SW 1271 (cell line): ENCODE measurements at regions not wholly inside any gene's neighbourhood (a gene's known extent, or its start where the extent isn't known, plus 50 kb on each side); places are given as distances from the start of the nearest gene placed in this dataset.
A peak's percentile ranks its signal among the peaks of the same experiment; 100 is the strongest.
"Not testable (repeated sequence)": the region's sequence is repeated elsewhere in the genome, so short reads cannot be mapped to it uniquely, and the experiment has no call there.

ENCODE experiments used
- DNase-seq, 2 experiments: peaks; one replicate each; lab custom pipeline; 2025; lab: John Stamatoyannopoulos, UW

DNA sequence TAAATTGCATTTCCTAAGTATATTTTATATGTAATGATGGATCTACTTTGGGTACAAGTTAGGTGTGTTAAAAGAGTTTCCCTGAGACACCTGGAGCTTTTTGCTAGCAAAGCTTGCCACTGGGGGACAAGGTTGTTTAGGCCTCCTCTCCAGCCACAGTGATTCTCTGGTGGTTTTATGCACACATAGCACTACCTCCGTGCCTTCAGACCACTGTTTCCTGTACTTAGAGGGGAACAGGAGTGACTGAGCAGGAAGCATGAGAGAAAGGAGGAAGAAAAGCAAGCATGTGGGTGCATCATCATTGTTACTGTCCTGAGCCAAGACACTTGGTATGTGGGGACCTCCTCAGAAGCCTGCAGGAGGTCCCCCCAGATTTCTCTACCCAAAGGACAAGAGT is 272.1 kb downstream of the RASEF start:
- DNase-seq, result no peak

DNA sequence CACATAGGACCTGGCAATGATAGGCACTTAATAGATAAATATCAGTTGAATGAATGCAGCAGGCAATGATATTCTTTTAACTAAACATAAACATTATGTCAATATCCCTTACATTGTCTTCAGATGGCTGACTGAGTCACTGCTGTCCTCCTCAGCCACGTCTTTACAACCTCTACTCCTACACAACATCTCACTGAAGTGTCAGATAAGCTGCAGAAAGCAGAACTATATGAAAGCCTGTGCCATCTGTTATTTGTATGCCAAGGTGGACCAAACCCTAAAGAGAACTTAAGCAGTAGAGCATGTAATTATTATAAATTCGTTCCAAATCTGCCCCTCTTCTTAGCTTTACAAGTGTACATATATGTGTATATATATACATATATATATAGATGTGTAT is 271.2 kb downstream of the RASEF start:
- no peak for DNase-seq

DNA sequence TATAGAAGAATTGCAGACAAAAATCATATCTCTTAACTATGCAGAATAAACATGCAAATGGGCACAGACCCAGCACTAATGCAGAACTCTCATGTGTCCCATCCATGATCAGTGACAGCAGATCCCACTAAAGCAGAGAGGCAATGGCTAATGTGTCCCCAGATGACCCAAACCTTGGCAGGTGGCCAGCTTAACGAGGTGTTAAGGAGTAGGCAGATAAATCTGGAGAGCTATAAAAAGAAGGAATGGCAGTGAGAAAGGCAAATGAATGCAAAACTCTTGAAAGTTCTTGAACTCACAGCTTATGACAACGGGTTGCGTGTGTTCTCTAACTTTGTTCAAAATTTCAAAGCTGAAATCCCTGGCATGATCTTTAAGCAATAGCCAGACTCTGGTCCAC is 265.4 kb downstream of the RASEF start:
- DNase-seq, result no peak

- DNase-seq, result no peak
Observed at GRCh38 chr9:82799286-82799685, 263.7 kb downstream of the RASEF start.

- DNase-seq, result no peak
Observed at GRCh38 chr9:82805027-82805426, 257.9 kb downstream of the RASEF start.

DNA sequence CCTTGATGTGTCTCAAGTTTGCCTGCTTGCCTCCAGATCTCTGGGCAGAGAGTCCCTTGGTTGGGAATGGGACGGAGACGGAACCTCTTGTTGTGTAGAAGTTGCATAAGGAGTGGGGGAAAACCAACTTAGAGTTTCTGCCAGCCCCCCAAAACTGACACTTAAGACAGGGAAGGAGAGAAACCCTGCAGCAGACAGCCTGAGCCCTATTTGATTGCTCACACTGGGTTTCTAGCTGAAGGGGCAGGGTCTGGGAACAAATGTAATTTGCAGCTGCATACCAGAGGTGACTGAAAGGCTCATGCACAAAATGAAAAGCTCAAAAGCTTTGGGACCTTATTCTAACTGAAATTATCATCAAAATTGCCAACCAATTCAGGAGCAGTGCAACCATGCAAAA is 254.5 kb downstream of the RASEF start:
- DNase-seq, result no peak

DNA sequence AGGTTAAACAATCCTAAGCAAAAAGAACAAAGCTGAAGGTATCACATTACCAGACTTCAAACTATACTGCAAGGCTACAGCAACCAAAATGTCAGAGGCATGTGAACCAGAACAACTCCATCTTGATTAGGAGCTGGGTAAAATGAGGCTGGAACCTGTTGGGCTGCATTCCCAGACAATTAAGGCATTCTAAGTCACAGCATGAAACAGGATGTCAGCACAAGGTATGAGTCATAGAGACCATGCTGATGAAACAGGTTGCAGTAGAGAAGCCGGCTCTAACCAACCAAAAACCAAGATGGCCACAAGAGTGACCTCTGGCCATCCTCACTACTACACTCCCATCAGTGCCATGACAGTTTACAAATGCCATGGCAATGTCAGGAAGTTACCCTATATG is 252.0 kb downstream of the RASEF start:
- peak in 1 of 2 experiments; percentile 21 for DNase-seq

- DNase-seq, result no peak
Observed at GRCh38 chr9:82819260-82819659, 243.7 kb downstream of the RASEF start.

GRCh38 chr9:82820186-82820585 is 242.8 kb downstream of the RASEF start:
- DNase-seq, result no peak

- no peak for DNase-seq
Observed at GRCh38 chr9:82829818-82830217, 233.1 kb downstream of the RASEF start.

DNA sequence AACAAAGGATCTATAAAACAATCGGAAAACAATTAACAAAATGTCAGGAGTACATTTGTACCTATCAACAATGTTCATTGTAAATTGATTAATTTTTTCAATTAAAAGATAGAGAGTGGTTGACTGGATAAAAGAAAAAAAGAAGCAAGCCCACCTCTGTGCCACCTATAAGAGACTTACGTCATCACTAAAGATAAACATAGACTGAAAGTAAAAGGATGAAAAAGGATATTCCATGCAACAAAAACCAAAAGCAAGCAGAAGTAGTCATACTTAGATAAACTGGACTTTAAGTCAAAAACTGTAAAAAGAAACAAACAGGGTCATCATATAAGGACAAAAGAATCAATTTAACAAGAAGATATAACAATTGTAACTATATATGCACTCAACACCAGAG is 197.4 kb downstream of the RASEF start:
- no peak for DNase-seq

- DNase-seq, result no peak
Observed at GRCh38 chr9:82880336-82881050, 182.4 kb downstream of the RASEF start.

- no peak for DNase-seq
Observed at GRCh38 chr9:82882138-82882537, 180.8 kb downstream of the RASEF start.

- DNase-seq, result no peak
Observed at GRCh38 chr9:82882748-82883147, 180.2 kb downstream of the RASEF start.

DNA sequence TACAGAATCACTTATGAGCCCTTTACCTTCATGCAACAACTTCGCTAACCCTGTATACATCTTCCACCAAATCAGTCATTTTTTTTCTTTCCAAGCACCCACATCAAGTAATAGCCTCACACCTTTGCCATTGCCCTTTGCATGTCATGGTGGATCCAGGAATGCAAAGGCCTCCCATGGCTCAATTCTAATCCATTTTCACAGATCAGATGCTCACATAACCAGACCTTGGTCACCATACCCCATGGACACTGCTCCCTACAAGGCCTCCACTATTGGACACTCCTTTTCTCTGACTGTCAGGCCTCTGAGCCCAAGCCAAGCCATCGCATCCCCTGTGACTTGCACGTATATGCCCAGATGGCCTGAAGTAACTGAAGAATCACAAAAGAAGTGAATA is 179.5 kb downstream of the RASEF start:
- DNase-seq, result no peak

DNA sequence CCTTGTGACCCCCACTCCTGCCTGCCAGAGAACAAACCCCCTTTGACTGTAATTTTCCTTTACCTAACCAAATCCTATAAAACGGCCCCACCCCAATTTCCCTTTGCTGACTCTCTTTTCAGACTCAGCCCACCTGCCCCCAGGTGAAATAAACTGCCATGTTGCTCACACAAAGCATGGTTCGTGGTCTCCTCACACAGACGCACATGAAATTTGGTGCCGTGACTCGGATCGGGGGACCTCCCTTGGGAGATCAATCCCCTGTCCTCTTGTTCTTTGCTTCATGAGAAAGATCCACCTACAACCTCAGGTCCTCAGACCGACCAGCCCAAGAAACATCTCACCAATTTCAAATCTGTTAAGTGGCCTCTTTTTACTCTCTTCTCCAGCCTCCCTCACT is 179.0 kb downstream of the RASEF start:
- DNase-seq, result not testable (repeated sequence)

- no peak for DNase-seq
Observed at GRCh38 chr9:82890401-82890800, 172.5 kb downstream of the RASEF start.

DNA sequence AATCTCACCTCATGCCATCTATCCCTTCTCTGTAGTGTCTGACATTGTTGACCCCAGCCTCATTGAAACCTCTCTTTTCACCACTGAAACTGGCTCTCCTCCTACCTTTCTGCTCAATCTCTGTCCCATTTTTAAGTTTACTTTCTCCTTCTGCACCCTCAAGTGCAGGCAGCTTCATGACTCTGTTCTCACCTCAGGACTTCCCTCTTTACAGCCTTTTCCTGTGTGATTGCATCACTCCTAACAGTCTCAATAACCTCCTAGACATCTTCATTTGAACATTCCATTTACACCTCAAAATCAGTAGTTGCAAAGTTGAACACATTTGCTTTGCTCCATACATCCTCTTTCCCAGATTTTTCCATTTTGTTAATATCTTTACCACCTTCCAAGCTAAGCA is 172.1 kb downstream of the RASEF start:
- no peak for DNase-seq

DNA sequence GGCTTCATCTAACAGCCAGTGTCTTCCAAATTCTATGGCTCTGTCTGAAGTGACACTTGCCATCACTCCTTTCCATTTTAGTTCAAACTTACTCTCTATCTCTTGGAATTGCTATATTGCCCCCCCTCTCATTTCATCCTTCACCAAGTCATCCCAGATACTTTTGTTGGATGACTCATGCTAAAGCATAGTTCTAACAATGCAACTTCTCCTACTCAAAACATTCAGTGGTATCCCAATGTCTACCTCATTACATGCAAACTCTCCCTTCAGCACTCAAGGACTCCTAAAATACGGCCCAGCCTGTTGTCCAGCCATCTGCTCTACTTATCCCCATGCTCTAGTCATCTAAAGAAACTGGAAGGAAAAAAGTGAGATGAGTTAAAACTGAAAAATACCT is 171.6 kb downstream of the RASEF start:
- DNase-seq, result no peak

DNA sequence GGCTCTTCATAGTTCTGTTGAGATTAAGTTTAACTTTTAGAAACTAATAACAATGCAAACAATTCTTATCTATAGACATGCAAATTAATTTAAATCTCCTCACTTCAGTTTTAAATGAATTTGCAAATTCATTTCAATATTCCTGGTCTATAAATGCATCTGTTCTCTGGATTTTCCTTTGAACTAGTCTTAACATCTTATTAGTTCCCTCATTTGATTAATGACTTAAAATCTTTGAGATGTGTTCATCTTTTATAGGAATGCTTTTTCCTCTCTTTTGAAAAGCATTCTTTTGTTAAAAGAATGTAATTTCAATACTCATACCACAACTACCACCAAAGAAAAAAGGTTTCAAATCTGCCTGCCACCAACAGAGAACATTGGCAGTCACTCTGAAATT is 169.4 kb downstream of the RASEF start:
- DNase-seq, result no peak

DNA sequence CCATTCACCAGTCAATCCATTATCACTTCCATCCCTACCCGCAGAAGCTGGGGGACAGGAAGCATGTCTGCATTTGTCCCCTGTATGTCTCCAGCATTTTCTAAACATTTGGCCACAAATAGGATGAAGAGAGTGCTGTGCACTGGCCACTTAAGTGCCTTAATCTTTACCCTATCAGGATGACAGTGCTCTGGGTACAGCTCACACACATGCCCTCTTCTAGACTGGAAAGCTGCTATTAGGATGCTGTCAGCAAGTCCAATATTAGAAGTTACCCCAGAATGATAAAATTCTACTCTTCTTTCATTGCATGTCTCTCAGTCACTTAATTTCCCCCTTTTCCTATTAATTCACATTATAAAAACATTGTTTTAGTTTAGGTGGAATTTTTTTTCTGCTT is 168.4 kb downstream of the RASEF start:
- DNase-seq, result no peak

DNA sequence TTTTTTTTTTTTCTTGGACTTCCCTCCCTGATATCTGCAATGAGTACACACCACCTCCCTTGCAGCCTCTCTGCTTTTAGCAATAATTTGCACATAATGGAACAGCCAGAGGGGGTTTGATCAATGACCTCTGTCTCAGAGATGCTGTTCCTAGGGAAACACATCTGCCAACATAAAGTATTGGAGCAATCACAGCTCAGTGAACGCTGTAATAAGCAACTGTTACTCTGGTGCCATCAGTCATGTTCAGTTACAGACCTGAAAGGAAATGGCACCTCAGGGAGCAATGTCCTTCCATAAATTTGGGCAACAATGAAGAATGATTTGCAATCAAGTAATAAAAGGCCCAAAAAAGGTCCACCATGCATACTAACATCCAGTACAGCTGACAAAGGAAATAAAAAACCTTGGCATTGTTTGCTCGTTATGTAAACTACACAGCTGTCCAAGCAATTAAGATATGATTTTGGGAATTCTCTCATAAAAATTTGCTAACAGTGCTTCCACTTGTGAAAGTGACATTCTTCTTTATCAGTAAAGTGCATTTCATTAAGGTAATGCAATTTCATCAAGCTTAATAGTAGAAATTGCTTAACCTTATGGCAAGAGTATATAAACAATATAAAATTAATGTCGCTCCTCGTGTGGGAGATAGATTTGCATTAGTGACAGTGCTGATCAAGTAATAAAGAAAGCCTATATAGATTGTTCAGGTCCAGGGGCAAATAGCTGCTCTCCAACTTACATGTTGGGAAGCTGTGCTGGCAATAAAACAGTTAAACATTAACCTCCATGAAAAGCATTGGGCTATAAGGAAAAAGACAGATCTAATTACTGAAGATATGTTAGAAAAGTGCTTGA is 167.8 kb downstream of the RASEF start:
- DNase-seq, result no peak

- DNase-seq, result no peak
Observed at GRCh38 chr9:82895822-82896110, 167.2 kb downstream of the RASEF start.

GRCh38 chr9:82903503-82903902 is 159.4 kb downstream of the RASEF start:
- no peak for DNase-seq
